ENCODE measurements at regions not wholly inside any gene's neighbourhood (a gene's known extent, or its start where the extent isn't known, plus 50 kb on each side); places are given as distances from the start of the nearest gene placed in this dataset.

DNA sequence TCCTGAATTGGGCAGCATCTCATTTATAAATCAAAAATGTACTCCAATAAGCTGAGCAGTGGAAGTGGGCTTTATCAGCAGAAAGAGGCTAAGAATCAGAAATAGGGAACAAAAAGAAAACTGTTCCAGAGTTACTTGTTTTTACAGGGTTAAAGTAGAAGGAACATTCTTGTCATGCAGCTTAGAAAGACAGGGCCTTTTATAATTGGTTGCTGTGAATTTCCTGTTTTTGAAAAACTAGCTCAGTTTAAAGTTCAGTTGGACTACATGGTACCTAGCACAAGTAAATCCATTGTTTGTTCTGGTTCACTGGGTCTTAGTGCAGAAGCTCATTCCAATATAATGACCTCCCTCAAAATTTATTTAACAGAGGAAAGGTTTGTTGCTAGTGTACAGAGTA is 200.8 kb downstream of the GRIA2 start:
- no peak overlapping the region for H3K4me3 ChIP-seq (replicated peaks; ENCODE audit: low read depth, low read length)
- no peak for DNase-seq (ENCODE audit: low read depth)
- TF ChIP-seq, protein P1, sequence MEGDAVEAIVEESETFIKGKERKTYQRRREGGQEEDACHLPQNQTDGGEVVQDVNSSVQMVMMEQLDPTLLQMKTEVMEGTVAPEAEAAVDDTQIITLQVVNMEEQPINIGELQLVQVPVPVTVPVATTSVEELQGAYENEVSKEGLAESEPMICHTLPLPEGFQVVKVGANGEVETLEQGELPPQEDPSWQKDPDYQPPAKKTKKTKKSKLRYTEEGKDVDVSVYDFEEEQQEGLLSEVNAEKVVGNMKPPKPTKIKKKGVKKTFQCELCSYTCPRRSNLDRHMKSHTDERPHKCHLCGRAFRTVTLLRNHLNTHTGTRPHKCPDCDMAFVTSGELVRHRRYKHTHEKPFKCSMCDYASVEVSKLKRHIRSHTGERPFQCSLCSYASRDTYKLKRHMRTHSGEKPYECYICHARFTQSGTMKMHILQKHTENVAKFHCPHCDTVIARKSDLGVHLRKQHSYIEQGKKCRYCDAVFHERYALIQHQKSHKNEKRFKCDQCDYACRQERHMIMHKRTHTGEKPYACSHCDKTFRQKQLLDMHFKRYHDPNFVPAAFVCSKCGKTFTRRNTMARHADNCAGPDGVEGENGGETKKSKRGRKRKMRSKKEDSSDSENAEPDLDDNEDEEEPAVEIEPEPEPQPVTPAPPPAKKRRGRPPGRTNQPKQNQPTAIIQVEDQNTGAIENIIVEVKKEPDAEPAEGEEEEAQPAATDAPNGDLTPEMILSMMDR (IDR thresholded peaks at IDR 0.05; ENCODE audit: low read length, missing control alignments): no peak

Data from fibroblast of pulmonary artery (primary cell).